ENCODE measurements at regions not wholly inside any gene's neighbourhood (a gene's known extent, or its start where the extent isn't known, plus 50 kb on each side); places are given as distances from the start of the nearest gene placed in this dataset.

DNA sequence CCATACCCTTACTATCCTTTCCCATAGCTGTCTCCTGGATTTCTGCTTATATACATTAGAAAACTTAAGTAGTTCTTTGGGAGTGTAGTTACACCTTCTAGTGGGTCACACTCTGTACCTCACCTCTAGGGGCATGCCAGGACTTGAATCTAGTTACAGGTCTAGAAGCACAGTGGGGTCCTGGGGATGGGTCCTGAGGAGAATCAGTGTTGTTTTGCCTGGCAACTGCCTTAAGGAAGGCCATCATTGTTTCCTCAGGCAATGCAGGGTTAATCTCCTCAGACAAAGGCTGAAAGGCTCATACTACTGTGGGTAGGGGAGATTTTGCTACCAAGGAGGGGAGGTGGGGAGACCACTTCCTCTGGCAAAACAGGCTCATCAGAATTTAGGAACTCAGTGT lies 750.3 kb downstream of the FAT4 start (continued):
- no peak for TF ChIP-seq BACH1 (IDR thresholded peaks at IDR 0.05; ENCODE audit: borderline replicate concordance)
- no peak for TF ChIP-seq RELA (IDR thresholded peaks at IDR 0.05; ENCODE audit: borderline replicate concordance, partially characterized antibody)
- no peak for TF ChIP-seq POU2F2 (IDR thresholded peaks at IDR 0.05; ENCODE audit: borderline replicate concordance, low read depth, low read length)
- no peak for TF ChIP-seq RB1 (IDR thresholded peaks at IDR 0.05; ENCODE audit: borderline replicate concordance)
- TF ChIP-seq E4F1 (IDR thresholded peaks at IDR 0.05; ENCODE audit: borderline replicate concordance, partially characterized antibody): no peak

- Histone ChIP-seq H3K4me3 (no peak overlapping the region), H3K4me1 (ENCODE audit: control insufficient read depth, insufficient read depth, low read length) (no peaks in the 10 kb centered on the region), H3K27ac (ENCODE audit: control insufficient read depth, insufficient read depth) (no peak overlapping the region), H2AFZ (ENCODE audit: control insufficient read depth, low read depth, low read length) (no peak overlapping the region), H3K4me2 (ENCODE audit: control insufficient read depth, insufficient read depth) (no peak overlapping the region), H3K27me3 (replicated peaks in 1 of 2; ENCODE audit: control insufficient read depth in 2 of 2, insufficient read depth in 2 of 2, low read length in 1 of 2) (no peaks in the 10 kb centered on the region), H4K20me1 (ENCODE audit: control insufficient read depth, insufficient read depth) (no peaks in the 10 kb centered on the region), H3K9ac (ENCODE audit: control insufficient read depth, insufficient read depth, low read length) (no peak overlapping the region), H3K36me3 (ENCODE audit: control insufficient read depth in 2 of 2, insufficient read depth in 2 of 2, low read length in 1 of 2) (no peaks in the 10 kb centered on the region), H3K9me3 (replicated peaks; ENCODE audit: control insufficient read depth, insufficient read depth, low read length) (no peaks in the 10 kb centered on the region), H3K79me2 (ENCODE audit: control insufficient read depth, insufficient read depth, low read length) (no peaks in the 10 kb centered on the region)
- in situ Hi-C loops (cut with MboI): no loop called here
- no peak for ATAC-seq
- ChIA-PET POLR2A (no interaction called here), CTCF (no interaction called here), RAD21 (ENCODE audit: unreplicated experiment) (no interaction called here), SMC1A (ENCODE audit: uncharacterized antibody, unreplicated experiment) (no interaction called here)
- TF ChIP-seq SPI1 (IDR thresholded peaks at IDR 0.05; ENCODE audit: borderline replicate concordance, insufficient read depth, low read depth, low read length): no peak
- TF ChIP-seq EED (IDR thresholded peaks at IDR 0.05; ENCODE audit: low read depth): no peak
- TF ChIP-seq, protein P1, sequence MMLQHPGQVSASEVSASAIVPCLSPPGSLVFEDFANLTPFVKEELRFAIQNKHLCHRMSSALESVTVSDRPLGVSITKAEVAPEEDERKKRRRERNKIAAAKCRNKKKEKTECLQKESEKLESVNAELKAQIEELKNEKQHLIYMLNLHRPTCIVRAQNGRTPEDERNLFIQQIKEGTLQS (IDR thresholded peaks at IDR 0.05; ENCODE audit: borderline replicate concordance, extremely low read depth, low read depth, low read length): no peak
- no peak for TF ChIP-seq MXI1 (IDR thresholded peaks at IDR 0.05; ENCODE audit: low read depth, low read length)
- no peak for TF ChIP-seq SIN3A (IDR thresholded peaks at IDR 0.05; ENCODE audit: low read depth, low read length)
- no peak for TF ChIP-seq IKZF2 (IDR thresholded peaks at IDR 0.05)
- TF ChIP-seq ATF2 (IDR thresholded peaks at IDR 0.05; ENCODE audit: low read length): no peak
- TF ChIP-seq WRNIP1 (IDR thresholded peaks at IDR 0.05; ENCODE audit: borderline replicate concordance, low read depth, low read length): no peak
- peak; percentile 31 for FAIRE-seq
- BruUV-seq (replicated peaks): no TSS peak
- 0% methylated on average over 4 of the region's 4 CpGs for WGBS (ENCODE audit: insufficient coverage, insufficient replicate concordance, low lambda C conversion rate, missing lambda C conversion rate)
- intact Hi-C loops (cut with micrococcal nuclease; ENCODE audit: unreplicated experiment): no loop called here
- DNase-seq (ENCODE audit: low read depth, low spot score): no peak
These were observed 756.9 kb downstream of the FAT4 start for GRCh38 chr4:126071346-126072333.
